Tibial nerve (tissue), 4 donors: ENCODE measurements at regions not wholly inside any gene's neighbourhood (a gene's known extent, or its start where the extent isn't known, plus 50 kb on each side); places are given as distances from the start of the nearest gene placed in this dataset.

ENCODE experiments used
- DNase-seq, 2 donors: peaks; one replicate each; pipeline ENCODE4 v3.0.0-alpha.2; 2019; ENCODE audit warnings: low spot score in 2 of 2
- H3K27ac ChIP-seq, 4 donors: fragments of 200-600 bp; sonication (generic) in 3 of 4; one replicate each; pipeline ENCODE4 v1.5.1; 2017 to 2019; ENCODE audit warnings: mild to moderate bottlenecking in 1 of 4
- H3K27me3 ChIP-seq, 2 donors: fragments of 200-600 bp; sonication (generic) in 1 of 2; one replicate each; pipeline versions ENCODE4 v1.5.1 to v1.6.0; 2017 to 2019
- H3K36me3 ChIP-seq, 3 donors: fragments of 200-600 bp; sonication (generic); one replicate each; pipeline ENCODE4 v1.5.1; 2018 to 2019
- H3K4me1 ChIP-seq, 4 donors: fragments of 200-600 bp; sonication (generic) in 3 of 4; one replicate each; pipeline ENCODE4 v1.5.1; 2017 to 2019
- H3K4me3 ChIP-seq, 4 donors: fragments of 200-600 bp; sonication (generic) in 3 of 4; one replicate each; pipeline ENCODE4 v1.5.1; 2017 to 2019; ENCODE audit warnings: mild to moderate bottlenecking in 1 of 4, moderate library complexity in 1 of 4
- H3K9me3 ChIP-seq, 4 donors: fragments of 200-600 bp; sonication (generic) in 3 of 4; one replicate each; pipeline ENCODE4 v1.5.1; 2017 to 2019
- CTCF ChIP-seq, 5 experiments: fragments of 200-600 bp in 3 of 5; fragments of 450-650 bp in 2 of 5; sonication (generic) in 3 of 5; IDR thresholded peaks; one replicate each; pipeline ENCODE4 v1.5.1; 2016 to 2019; ENCODE audit warnings: antibody characterized with exemption in 5 of 5, mild to moderate bottlenecking in 3 of 5, moderate library complexity in 2 of 5
- EP300 ChIP-seq, 2 donors: sonication (generic); formaldehyde crosslinking; IDR thresholded peaks; one replicate each; pipeline ENCODE4 v1.6.1; 2017; ENCODE audit warnings: antibody characterized with exemption in 2 of 2, mild to moderate bottlenecking in 1 of 2
- POLR2A ChIP-seq, 2 donors: fragments of 450-650 bp; IDR thresholded peaks; one replicate each; pipeline ENCODE4 v1.6.1; 2017; ENCODE audit warnings: antibody characterized with exemption in 2 of 2, mild to moderate bottlenecking in 2 of 2, moderate library complexity in 2 of 2
- WGBS, 2 donors: methylation state at CpG; one replicate each; pipeline ENCODE4 v1.1.5; 2018; 5-methylcytosine and 5-hydroxymethylcytosine counted together

GRCh38 chr2:15687243-15687642 is 95.6 kb downstream of the DDX1 start:
- Histone ChIP-seq H3K27me3 (no peaks in the 10 kb centered on the region), H3K9me3 (no peaks in the 10 kb centered on the region), H3K27ac (no peak overlapping the region), H3K4me3 (no peak overlapping the region), H3K4me1 (no peaks in the 10 kb centered on the region), H3K36me3 (no peaks in the 10 kb centered on the region)
- DNase-seq = no peak
- no peak for TF ChIP-seq POLR2A (IDR thresholded peaks at IDR 0.05)
- 71 to 78% methylated on average over 1 of the region's 1 CpG for WGBS, 2 donors

- no peaks in the 10 kb centered on the region for H3K36me3 ChIP-seq
- 89 to 95% methylated on average over 6 of the region's 6 CpGs for WGBS, 2 donors
- no peaks in the 10 kb centered on the region for H3K4me1 ChIP-seq
- no peak for DNase-seq
- no peak overlapping the region for H3K4me3 ChIP-seq
- no peaks in the 10 kb centered on the region for H3K27me3 ChIP-seq
- no peak overlapping the region for H3K27ac ChIP-seq
- H3K9me3 ChIP-seq = no peaks in the 10 kb centered on the region
- no peak for TF ChIP-seq POLR2A (IDR thresholded peaks at IDR 0.05)
- TF ChIP-seq EP300 (IDR thresholded peaks at IDR 0.05) = no peak
- no peak for TF ChIP-seq CTCF (IDR thresholded peaks at IDR 0.05)
These were observed 96.1 kb downstream of the DDX1 start for GRCh38 chr2:15687720-15688119.

- H3K4me3 ChIP-seq = no peak overlapping the region
- H3K9me3 ChIP-seq = no peaks in the 10 kb centered on the region
- H3K4me1 ChIP-seq = no peaks in the 10 kb centered on the region
- no peaks in the 10 kb centered on the region for H3K36me3 ChIP-seq
- no peaks in the 10 kb centered on the region for H3K27me3 ChIP-seq
- WGBS, 2 donors = 59 to 67% methylated on average over 8 of the region's 8 CpGs
- DNase-seq = no peak
- TF ChIP-seq CTCF (IDR thresholded peaks at IDR 0.05) = no peak
- no peak for TF ChIP-seq POLR2A (IDR thresholded peaks at IDR 0.05)
- TF ChIP-seq EP300 (IDR thresholded peaks at IDR 0.05) = no peak
- no peak overlapping the region for H3K27ac ChIP-seq
These were observed 97.4 kb downstream of the DDX1 start for GRCh38 chr2:15688924-15689568.

- DNase-seq = no peak
- 80 to 85% methylated on average over 10 of the region's 10 CpGs for WGBS, 2 donors
- no peak overlapping the region for H3K4me3 ChIP-seq
- TF ChIP-seq EP300 (IDR thresholded peaks at IDR 0.05) (no peak), POLR2A (IDR thresholded peaks at IDR 0.05) (no peak), CTCF (IDR thresholded peaks at IDR 0.05) (no peak)
- no peaks in the 10 kb centered on the region for H3K9me3 ChIP-seq
- no peaks in the 10 kb centered on the region for H3K27me3 ChIP-seq
- H3K4me1 ChIP-seq = no peaks in the 10 kb centered on the region
- H3K36me3 ChIP-seq = no peaks in the 10 kb centered on the region
- no peak overlapping the region for H3K27ac ChIP-seq
These were observed 98.0 kb downstream of the DDX1 start for GRCh38 chr2:15689654-15690053.

- H3K9me3 ChIP-seq = no peaks in the 10 kb centered on the region
- no peak overlapping the region for H3K27ac ChIP-seq
- H3K27me3 ChIP-seq = no peaks in the 10 kb centered on the region
- no peaks in the 10 kb centered on the region for H3K4me1 ChIP-seq
- H3K4me3 ChIP-seq = no peak overlapping the region
- TF ChIP-seq EP300 (IDR thresholded peaks at IDR 0.05) (no peak), CTCF (IDR thresholded peaks at IDR 0.05) (no peak), POLR2A (IDR thresholded peaks at IDR 0.05) (no peak)
- 94 to 95% methylated on average over 12 of the region's 12 CpGs for WGBS, 2 donors
- no peak for DNase-seq
- no peaks in the 10 kb centered on the region for H3K36me3 ChIP-seq
These were observed 100.1 kb downstream of the DDX1 start for GRCh38 chr2:15691586-15692310.
